ENCODE measurements at regions not wholly inside any gene's neighbourhood (a gene's known extent, or its start where the extent isn't known, plus 50 kb on each side); places are given as distances from the start of the nearest gene placed in this dataset.
"Not testable (repeated sequence)": the region's sequence is repeated elsewhere in the genome, so short reads cannot be mapped to it uniquely, and the experiment has no call there.

DNA sequence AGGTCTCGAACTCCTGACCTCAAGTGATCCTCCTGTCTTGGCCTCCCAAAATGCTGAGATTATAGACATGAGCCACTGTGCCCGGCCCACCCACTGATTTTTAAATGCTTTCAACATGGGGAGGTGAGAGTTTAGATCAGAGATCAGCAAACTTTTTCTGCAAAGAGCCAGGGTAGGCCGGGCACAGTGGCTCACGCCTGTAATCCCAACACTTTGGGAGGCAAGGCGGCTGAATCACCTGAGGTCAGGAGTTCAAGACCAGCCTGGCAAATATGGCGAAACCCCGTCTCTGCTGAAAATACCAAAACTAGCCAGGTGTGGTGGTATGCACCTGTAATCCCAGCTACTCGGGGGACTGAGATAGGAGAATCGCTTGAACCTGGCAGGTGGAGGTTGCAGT is 88.3 kb upstream of the LHX1 start:
- not testable (repeated sequence) for H3K27me3 Mint-ChIP-seq (ENCODE audit: low read depth); DNase-seq (ENCODE audit: low spot score); H3K9me3 Mint-ChIP-seq; H3K36me3 Mint-ChIP-seq (ENCODE audit: low read depth); H3K27ac Mint-ChIP-seq; H3K4me3 Mint-ChIP-seq
- H3K4me1 Mint-ChIP-seq (ENCODE audit: low read depth) = peaks cover 26% of the 10 kb centered on the region

GRCh38 chr17:36849871-36850348 is 87.4 kb upstream of the LHX1 start:
- Mint-ChIP-seq H3K9me3 (no peaks in the 10 kb centered on the region), H3K27ac (peak overlapping the region; percentile 36), H3K36me3 (ENCODE audit: low read depth) (no peaks in the 10 kb centered on the region), H3K4me3 (peak overlapping the region; percentile 18), H3K27me3 (ENCODE audit: low read depth) (no peaks in the 10 kb centered on the region), H3K4me1 (ENCODE audit: low read depth) (peaks cover 26% of the 10 kb centered on the region)
- DNase-seq (ENCODE audit: low spot score) = peak; percentile 67

GRCh38 chr17:36850790-36851189 is 86.5 kb upstream of the LHX1 start:
- peak; percentile 21 for DNase-seq (ENCODE audit: low spot score)
- H3K4me3 Mint-ChIP-seq = peak overlapping the region; percentile 12

DNA sequence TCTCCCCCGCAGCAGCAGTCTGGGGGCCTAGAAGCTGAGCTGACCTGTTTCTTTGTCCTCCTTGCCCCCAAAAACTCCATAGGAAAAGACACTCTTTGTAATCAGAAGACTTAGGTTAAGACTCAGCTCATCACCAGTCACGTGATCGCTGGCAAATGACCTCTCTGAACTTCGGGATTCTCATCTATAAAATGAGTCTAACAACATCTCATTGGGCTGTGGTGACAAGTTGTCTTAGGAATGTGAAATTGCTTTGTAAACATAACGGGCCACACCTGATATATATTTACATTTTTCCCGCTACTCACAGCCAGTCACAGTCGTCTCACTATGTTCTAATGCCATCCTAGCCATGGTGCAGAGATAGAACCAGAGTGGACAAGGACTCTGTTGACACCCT is 86.0 kb upstream of the LHX1 start:
- no peaks in the 10 kb centered on the region for H3K27me3 Mint-ChIP-seq (ENCODE audit: low read depth)
- H3K9me3 Mint-ChIP-seq = no peaks in the 10 kb centered on the region
- DNase-seq (ENCODE audit: low spot score) = no peak

More at GRCh38 chr17:36850790-36851189, 86.5 kb upstream of the LHX1 start:
- H3K36me3 Mint-ChIP-seq (ENCODE audit: low read depth) = no peaks in the 10 kb centered on the region
- no peak overlapping the region for H3K27ac Mint-ChIP-seq
- H3K27me3 Mint-ChIP-seq (ENCODE audit: low read depth) = no peaks in the 10 kb centered on the region
- H3K4me1 Mint-ChIP-seq (ENCODE audit: low read depth) = peaks cover 26% of the 10 kb centered on the region
- H3K9me3 Mint-ChIP-seq = no peaks in the 10 kb centered on the region

GRCh38 chr17:36852478-36852877 is 84.8 kb upstream of the LHX1 start:
- H3K9me3 Mint-ChIP-seq; H3K27me3 Mint-ChIP-seq (ENCODE audit: low read depth); H3K36me3 Mint-ChIP-seq (ENCODE audit: low read depth); H3K4me3 Mint-ChIP-seq; H3K27ac Mint-ChIP-seq; DNase-seq (ENCODE audit: low spot score): not testable (repeated sequence)
- H3K4me1 Mint-ChIP-seq (ENCODE audit: low read depth) = peaks cover 26% of the 10 kb centered on the region

More for the DNA sequence above, 86.0 kb upstream of the LHX1 start:
- Mint-ChIP-seq H3K27ac (no peak overlapping the region), H3K36me3 (ENCODE audit: low read depth) (no peaks in the 10 kb centered on the region), H3K4me3 (no peak overlapping the region), H3K4me1 (ENCODE audit: low read depth) (peaks cover 26% of the 10 kb centered on the region)

GRCh38 chr17:36854982-36855381 is 82.3 kb upstream of the LHX1 start:
- H3K27ac Mint-ChIP-seq = no peak overlapping the region
- H3K9me3 Mint-ChIP-seq = no peaks in the 10 kb centered on the region
- no peaks in the 10 kb centered on the region for H3K36me3 Mint-ChIP-seq (ENCODE audit: low read depth)
- H3K4me3 Mint-ChIP-seq = no peak overlapping the region
- peaks cover 22% of the 10 kb centered on the region for H3K4me1 Mint-ChIP-seq (ENCODE audit: low read depth)
- peaks cover 3% of the 10 kb centered on the region for H3K27me3 Mint-ChIP-seq (ENCODE audit: low read depth)
- DNase-seq (ENCODE audit: low spot score) = no peak

GRCh38 chr17:36855459-36855858 is 81.8 kb upstream of the LHX1 start:
- H3K27me3 Mint-ChIP-seq (ENCODE audit: low read depth) = peaks cover 3% of the 10 kb centered on the region
- peaks cover 17% of the 10 kb centered on the region for H3K4me1 Mint-ChIP-seq (ENCODE audit: low read depth)
- H3K4me3 Mint-ChIP-seq = no peak overlapping the region
- H3K27ac Mint-ChIP-seq = no peak overlapping the region
- no peaks in the 10 kb centered on the region for H3K36me3 Mint-ChIP-seq (ENCODE audit: low read depth)
- DNase-seq (ENCODE audit: low spot score) = no peak
- no peaks in the 10 kb centered on the region for H3K9me3 Mint-ChIP-seq

- H3K4me3 Mint-ChIP-seq = no peak overlapping the region
- H3K27ac Mint-ChIP-seq = no peak overlapping the region
- peaks cover 10% of the 10 kb centered on the region for H3K4me1 Mint-ChIP-seq (ENCODE audit: low read depth)
- no peak for DNase-seq (ENCODE audit: low spot score)
- H3K9me3 Mint-ChIP-seq = no peaks in the 10 kb centered on the region
- peaks cover 3% of the 10 kb centered on the region for H3K27me3 Mint-ChIP-seq (ENCODE audit: low read depth)
- H3K36me3 Mint-ChIP-seq (ENCODE audit: low read depth) = no peaks in the 10 kb centered on the region
These were observed 81.1 kb upstream of the LHX1 start for GRCh38 chr17:36856222-36856621.

DNA sequence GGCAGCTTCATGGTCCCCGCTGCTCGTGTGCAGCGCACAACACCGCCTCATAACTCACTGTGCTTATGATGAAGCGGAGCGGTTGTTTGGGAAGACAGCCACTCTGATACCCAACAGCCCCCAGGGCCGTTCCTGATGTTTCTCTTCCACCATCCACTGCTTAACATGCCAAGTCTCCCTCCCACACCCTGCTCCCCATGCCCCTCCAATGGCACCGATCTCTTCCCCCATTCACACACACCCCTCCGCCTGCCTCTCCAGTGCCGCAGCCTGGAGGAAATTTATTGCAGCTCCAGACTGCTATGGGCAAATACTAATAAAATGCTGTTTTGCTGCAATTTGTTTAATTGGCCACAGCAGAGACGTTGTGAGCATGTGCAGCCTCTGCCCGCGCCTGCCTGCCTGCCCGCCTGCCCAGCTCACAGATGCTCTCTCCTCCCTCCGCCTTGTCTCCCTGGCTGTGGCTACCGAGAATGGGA is 80.3 kb upstream of the LHX1 start:
- Mint-ChIP-seq H3K4me3 (no peak overlapping the region), H3K9me3 (no peaks in the 10 kb centered on the region), H3K4me1 (ENCODE audit: low read depth) (peaks cover 9% of the 10 kb centered on the region), H3K27me3 (ENCODE audit: low read depth) (peaks cover 3% of the 10 kb centered on the region), H3K36me3 (ENCODE audit: low read depth) (no peaks in the 10 kb centered on the region), H3K27ac (no peak overlapping the region)
- no peak for DNase-seq (ENCODE audit: low spot score)

DNA sequence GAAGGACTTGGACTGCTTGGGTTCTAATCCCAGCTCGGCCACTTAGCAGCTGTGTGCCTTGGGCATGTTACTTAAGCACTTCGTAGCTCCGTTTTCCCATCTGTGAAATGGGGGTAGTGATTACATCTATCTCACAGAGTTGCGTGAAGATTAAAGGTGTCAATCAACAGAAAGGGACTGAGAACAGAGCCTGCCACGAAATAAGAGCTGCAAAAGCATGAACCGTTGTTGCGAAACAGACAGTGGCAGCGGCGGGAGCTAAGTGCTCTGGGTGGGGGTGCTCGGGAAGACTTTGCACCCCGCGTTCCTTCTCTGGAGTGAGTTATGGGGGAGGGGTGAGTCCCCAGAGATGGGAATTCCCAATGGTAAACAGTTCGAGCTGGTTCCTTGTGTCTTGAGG is 79.6 kb upstream of the LHX1 start:
- H3K36me3 Mint-ChIP-seq (ENCODE audit: low read depth) = no peaks in the 10 kb centered on the region

DNA sequence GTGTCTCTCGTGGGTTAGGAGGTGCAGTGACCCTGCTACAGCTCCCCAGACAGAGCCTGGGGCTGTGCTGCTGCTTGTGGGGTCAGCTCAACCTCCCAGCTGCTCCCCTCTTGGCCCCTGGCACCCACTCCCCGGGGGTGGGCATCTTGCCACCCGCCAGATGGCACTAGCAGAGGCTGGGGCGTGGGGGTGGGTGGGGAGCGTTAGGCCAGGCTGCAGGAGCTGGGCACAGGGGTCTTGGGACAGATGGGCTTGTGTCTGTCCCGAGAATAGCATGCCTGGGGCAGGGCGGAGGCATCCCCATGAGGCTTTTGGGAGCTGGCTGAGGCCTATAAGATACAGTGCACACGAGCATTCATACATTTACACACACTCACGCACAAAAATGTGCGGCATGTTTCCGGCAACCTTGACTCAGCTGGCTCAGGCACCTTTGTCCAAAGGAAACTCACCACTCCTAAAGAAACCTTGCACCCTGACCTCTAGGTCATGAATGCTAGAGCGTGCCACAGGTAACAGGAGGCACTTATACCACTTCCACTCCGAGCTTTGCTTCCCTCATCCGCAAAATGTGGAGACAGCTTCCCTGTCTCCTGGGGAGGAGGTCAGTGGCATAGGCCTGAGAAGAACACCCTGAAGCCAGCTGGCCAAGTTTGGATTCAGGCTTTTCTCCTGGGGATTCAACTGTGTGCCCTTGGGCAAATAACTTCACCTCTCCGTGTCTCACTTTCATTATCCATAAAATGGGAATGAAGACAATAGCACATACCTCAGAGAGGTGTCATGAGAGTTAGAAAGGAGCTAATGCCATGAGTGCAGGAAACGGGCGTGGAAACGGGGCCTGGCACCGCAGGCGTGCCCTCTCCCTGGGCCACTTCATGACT is 78.9 kb upstream of the LHX1 start:
- Mint-ChIP-seq H3K36me3 (ENCODE audit: low read depth) (no peaks in the 10 kb centered on the region), H3K27ac (no peak overlapping the region), H3K9me3 (no peaks in the 10 kb centered on the region), H3K27me3 (ENCODE audit: low read depth) (peaks cover 3% of the 10 kb centered on the region), H3K4me1 (ENCODE audit: low read depth) (peaks cover 6% of the 10 kb centered on the region), H3K4me3 (no peak overlapping the region)
- no peak for DNase-seq (ENCODE audit: low spot score)

More for the DNA sequence above, 79.6 kb upstream of the LHX1 start:
- no peaks in the 10 kb centered on the region for H3K9me3 Mint-ChIP-seq
- peaks cover 9% of the 10 kb centered on the region for H3K4me1 Mint-ChIP-seq (ENCODE audit: low read depth)
- no peak overlapping the region for H3K27ac Mint-ChIP-seq
- H3K27me3 Mint-ChIP-seq (ENCODE audit: low read depth) = peaks cover 3% of the 10 kb centered on the region
- no peak overlapping the region for H3K4me3 Mint-ChIP-seq
- DNase-seq (ENCODE audit: low spot score) = no peak

- Mint-ChIP-seq H3K9me3 (no peaks in the 10 kb centered on the region), H3K36me3 (ENCODE audit: low read depth) (no peaks in the 10 kb centered on the region), H3K27me3 (ENCODE audit: low read depth) (peaks cover 3% of the 10 kb centered on the region), H3K4me1 (ENCODE audit: low read depth) (no peaks in the 10 kb centered on the region), H3K4me3 (no peak overlapping the region), H3K27ac (no peak overlapping the region)
- no peak for DNase-seq (ENCODE audit: low spot score)
These were observed 78.3 kb upstream of the LHX1 start for GRCh38 chr17:36859003-36859300.

DNA sequence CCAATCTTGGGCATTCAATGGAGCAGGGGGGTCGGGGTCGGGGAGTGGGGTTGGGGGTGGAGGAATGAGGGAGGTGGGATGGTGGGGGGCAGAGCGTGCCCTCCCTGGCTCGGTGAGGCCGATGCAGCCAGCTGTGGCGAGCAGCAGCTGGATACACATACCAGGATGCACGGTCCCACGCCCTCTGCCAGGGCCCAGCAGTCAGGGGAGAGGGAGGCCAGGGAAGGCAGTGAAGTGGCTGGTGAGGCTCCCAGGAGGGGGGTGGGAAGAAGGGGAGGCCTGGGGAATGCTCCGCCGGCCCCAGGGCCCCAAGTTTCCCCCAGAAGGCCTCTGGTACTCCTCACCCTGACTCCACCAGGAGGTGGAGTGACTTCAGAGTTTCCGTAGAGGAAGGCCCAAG is 77.6 kb upstream of the LHX1 start:
- Mint-ChIP-seq H3K36me3 (ENCODE audit: low read depth) (no peaks in the 10 kb centered on the region), H3K4me3 (no peak overlapping the region), H3K9me3 (no peaks in the 10 kb centered on the region), H3K4me1 (ENCODE audit: low read depth) (no peaks in the 10 kb centered on the region), H3K27me3 (ENCODE audit: low read depth) (peaks cover 3% of the 10 kb centered on the region), H3K27ac (no peak overlapping the region)
- DNase-seq (ENCODE audit: low spot score) = no peak

DNA sequence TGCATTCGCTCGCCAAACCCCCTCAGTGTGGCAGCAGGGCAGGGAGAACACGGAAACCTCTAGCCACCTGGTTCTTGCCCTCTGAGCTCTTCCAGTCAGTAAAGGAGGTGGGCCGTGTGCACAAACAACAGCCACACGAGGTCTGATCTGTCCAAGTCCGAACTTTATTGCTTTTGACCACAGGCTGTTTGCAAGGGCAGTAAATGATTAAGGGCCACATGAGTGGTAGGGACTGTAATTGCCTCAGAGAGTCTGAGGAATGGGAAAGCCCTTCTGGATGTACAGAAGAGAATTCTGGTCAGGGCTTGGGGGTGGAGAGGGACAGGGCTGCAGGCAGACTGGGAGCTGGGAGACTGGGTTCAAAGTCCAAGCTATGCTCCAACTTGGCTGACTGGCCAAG is 75.7 kb upstream of the LHX1 start:
- Mint-ChIP-seq H3K27ac (no peak overlapping the region), H3K27me3 (ENCODE audit: low read depth) (peaks cover 3% of the 10 kb centered on the region), H3K36me3 (ENCODE audit: low read depth) (no peaks in the 10 kb centered on the region), H3K4me1 (ENCODE audit: low read depth) (no peaks in the 10 kb centered on the region), H3K9me3 (no peaks in the 10 kb centered on the region), H3K4me3 (no peak overlapping the region)
- DNase-seq (ENCODE audit: low spot score) = no peak

Data from T-helper 2 cell treated with Interferon-gamma antibody and Interleukin-4, amounts not matched to agents 5 μg/mL and 100 μg/mL, for 36 hours (primary cell).